AG10803 (cell line): ENCODE measurements at regions not wholly inside any gene's neighbourhood (a gene's known extent, or its start where the extent isn't known, plus 50 kb on each side); places are given as distances from the start of the nearest gene placed in this dataset.

Source experiments
- DNase-seq: peaks from one replicate; pipeline ENCODE4 v3.0.0; 2010; ENCODE audit warnings: low read depth
- H3K4me3 ChIP-seq: 2 replicates; pipeline ENCODE4 v1.5.1; 2011; ENCODE audit warnings: mild to moderate bottlenecking, low read length, control low read depth
- CTCF ChIP-seq: conservative IDR thresholded peaks from 2 replicates; pipeline ENCODE4 v1.5.1; 2011; ENCODE audit warnings: mild to moderate bottlenecking, low read length, control low read depth, inconsistent platforms

- no peak for TF ChIP-seq CTCF
- no peak overlapping the region for H3K4me3 ChIP-seq
- DNase-seq = no peak
These were observed 776.3 kb downstream of the EFNB2 start for GRCh38 chr13:105758918-105759860.

- no peak for DNase-seq
- TF ChIP-seq CTCF = no peak
- no peak overlapping the region for H3K4me3 ChIP-seq
These were observed 794.7 kb downstream of the EFNB2 start for GRCh38 chr13:105740739-105741138.

GRCh38 chr13:105737688-105738087, 797.8 kb downstream of the EFNB2 start:
- no peak for DNase-seq
- no peak for TF ChIP-seq CTCF
- no peak overlapping the region for H3K4me3 ChIP-seq

- TF ChIP-seq CTCF = no peak
- DNase-seq = no peak
- H3K4me3 ChIP-seq = no peak overlapping the region
These were observed 800.2 kb downstream of the EFNB2 start for GRCh38 chr13:105735281-105735680.

GRCh38 chr13:105732806-105733529, 802.5 kb downstream of the EFNB2 start:
- no peak for TF ChIP-seq CTCF
- no peak overlapping the region for H3K4me3 ChIP-seq
- DNase-seq = no peak

- no peak for TF ChIP-seq CTCF
- DNase-seq = no peak
- no peak overlapping the region for H3K4me3 ChIP-seq
These were observed 809.6 kb downstream of the EFNB2 start for GRCh38 chr13:105725887-105726286.
